ENCODE measurements at regions not wholly inside any gene's neighbourhood (a gene's known extent, or its start where the extent isn't known, plus 50 kb on each side); places are given as distances from the start of the nearest gene placed in this dataset.

DNA sequence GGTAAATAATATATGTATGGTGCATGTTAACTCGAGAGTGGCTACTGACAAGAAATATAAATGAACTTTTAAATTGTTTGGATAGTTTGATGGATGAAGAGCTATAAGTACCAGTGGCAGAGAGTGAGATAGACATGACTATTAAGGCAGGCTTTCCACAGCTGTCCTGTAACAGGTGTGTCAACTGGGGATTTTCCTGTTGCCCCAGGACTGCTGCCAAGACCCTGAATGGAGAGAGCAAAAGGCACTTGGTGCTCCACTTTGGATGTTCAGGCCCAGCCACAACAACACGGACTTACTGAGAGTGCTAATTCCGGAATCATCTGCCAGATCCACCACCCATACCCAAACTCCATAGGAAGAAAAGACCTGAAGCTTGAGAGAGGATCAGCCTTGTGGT is 215.1 kb downstream of the SEC61B start:
- no peak for TF ChIP-seq FOXM1 (IDR thresholded peaks at IDR 0.05; ENCODE audit: low read depth)
- TF ChIP-seq MXI1 (IDR thresholded peaks at IDR 0.05; ENCODE audit: low read depth, low read length): no peak
- no peak for TF ChIP-seq TAF1 (IDR thresholded peaks at IDR 0.05; ENCODE audit: borderline replicate concordance, low read depth, low read length)
- TF ChIP-seq, protein P1, sequence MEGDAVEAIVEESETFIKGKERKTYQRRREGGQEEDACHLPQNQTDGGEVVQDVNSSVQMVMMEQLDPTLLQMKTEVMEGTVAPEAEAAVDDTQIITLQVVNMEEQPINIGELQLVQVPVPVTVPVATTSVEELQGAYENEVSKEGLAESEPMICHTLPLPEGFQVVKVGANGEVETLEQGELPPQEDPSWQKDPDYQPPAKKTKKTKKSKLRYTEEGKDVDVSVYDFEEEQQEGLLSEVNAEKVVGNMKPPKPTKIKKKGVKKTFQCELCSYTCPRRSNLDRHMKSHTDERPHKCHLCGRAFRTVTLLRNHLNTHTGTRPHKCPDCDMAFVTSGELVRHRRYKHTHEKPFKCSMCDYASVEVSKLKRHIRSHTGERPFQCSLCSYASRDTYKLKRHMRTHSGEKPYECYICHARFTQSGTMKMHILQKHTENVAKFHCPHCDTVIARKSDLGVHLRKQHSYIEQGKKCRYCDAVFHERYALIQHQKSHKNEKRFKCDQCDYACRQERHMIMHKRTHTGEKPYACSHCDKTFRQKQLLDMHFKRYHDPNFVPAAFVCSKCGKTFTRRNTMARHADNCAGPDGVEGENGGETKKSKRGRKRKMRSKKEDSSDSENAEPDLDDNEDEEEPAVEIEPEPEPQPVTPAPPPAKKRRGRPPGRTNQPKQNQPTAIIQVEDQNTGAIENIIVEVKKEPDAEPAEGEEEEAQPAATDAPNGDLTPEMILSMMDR (IDR thresholded peaks at IDR 0.05): no peak
- no peak for TF ChIP-seq RAD21 (IDR thresholded peaks at IDR 0.05; ENCODE audit: low read length)
- TF ChIP-seq MAX (IDR thresholded peaks at IDR 0.05; ENCODE audit: low read depth): no peak
- TF ChIP-seq EP300 (IDR thresholded peaks at IDR 0.05; ENCODE audit: borderline replicate concordance in 1 of 2, low read depth in 1 of 2, low read length in 1 of 2): no peak
- TF ChIP-seq EZH2phosphoT487 (IDR thresholded peaks at IDR 0.05; ENCODE audit: borderline replicate concordance, low read depth): no peak
- no peak for TF ChIP-seq POLR2AphosphoS5 (IDR thresholded peaks at IDR 0.05; ENCODE audit: low read depth, low read length)
- TF ChIP-seq GABPA (IDR thresholded peaks at IDR 0.05; ENCODE audit: low read depth): no peak
- TF ChIP-seq RCOR1 (IDR thresholded peaks at IDR 0.05; ENCODE audit: low read length): no peak
- TF ChIP-seq YY1 (IDR thresholded peaks at IDR 0.05; ENCODE audit: low read depth): no peak
- no peak for TF ChIP-seq NRF1 (IDR thresholded peaks at IDR 0.05; ENCODE audit: low read depth, low read length)
